ENCODE measurements at regions not wholly inside any gene's neighbourhood (a gene's known extent, or its start where the extent isn't known, plus 50 kb on each side); places are given as distances from the start of the nearest gene placed in this dataset.

DNA sequence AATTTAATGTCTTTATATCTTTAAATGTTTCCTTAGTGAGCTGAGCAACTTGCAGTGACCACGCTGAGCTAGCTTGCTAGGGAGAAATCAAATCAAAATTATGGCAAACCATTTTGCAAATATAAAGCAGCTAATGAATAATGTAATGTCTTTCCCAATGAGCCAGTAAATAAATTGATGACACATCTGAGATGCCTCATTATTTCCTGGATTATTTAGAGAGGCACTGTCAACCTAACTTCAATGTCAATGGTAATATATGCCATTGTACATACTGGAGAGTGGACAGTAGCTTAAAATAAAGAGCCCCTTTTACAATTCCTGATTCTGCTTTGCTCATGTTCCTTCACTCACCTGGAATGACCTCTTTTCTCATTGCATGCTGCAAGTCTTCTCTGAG lies 182.6 kb downstream of the PHLDA1 start:
- no peak for ATAC-seq
- TF ChIP-seq ARNTL (CRISPR knock-in tag; IDR thresholded peaks at IDR 0.05; ENCODE audit: borderline replicate concordance, low read depth) (no peak), TCF4 (CRISPR knock-in tag; IDR thresholded peaks at IDR 0.05; ENCODE audit: borderline replicate concordance) (no peak), ZFP3 (CRISPR knock-in tag; IDR thresholded peaks at IDR 0.05) (no peak), OSR1 (CRISPR knock-in tag; IDR thresholded peaks at IDR 0.05) (no peak)
- TF ChIP-seq, protein P1, sequence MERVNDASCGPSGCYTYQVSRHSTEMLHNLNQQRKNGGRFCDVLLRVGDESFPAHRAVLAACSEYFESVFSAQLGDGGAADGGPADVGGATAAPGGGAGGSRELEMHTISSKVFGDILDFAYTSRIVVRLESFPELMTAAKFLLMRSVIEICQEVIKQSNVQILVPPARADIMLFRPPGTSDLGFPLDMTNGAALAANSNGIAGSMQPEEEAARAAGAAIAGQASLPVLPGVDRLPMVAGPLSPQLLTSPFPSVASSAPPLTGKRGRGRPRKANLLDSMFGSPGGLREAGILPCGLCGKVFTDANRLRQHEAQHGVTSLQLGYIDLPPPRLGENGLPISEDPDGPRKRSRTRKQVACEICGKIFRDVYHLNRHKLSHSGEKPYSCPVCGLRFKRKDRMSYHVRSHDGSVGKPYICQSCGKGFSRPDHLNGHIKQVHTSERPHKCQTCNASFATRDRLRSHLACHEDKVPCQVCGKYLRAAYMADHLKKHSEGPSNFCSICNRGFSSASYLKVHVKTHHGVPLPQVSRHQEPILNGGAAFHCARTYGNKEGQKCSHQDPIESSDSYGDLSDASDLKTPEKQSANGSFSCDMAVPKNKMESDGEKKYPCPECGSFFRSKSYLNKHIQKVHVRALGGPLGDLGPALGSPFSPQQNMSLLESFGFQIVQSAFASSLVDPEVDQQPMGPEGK (CRISPR knock-in tag; IDR thresholded peaks at IDR 0.05; ENCODE audit: borderline replicate concordance) = no peak

GRCh38 chr12:75848431-75848925 lies 183.1 kb downstream of the PHLDA1 start:
- no peak for TF ChIP-seq GLIS3 (CRISPR knock-in tag; IDR thresholded peaks at IDR 0.05)
- TF ChIP-seq, protein P1 (CRISPR knock-in tag; IDR thresholded peaks at IDR 0.05; ENCODE audit: borderline replicate concordance) = no peak
- TF ChIP-seq TOX (CRISPR knock-in tag; IDR thresholded peaks at IDR 0.05; ENCODE audit: borderline replicate concordance) = no peak
- TF ChIP-seq, protein P2, sequence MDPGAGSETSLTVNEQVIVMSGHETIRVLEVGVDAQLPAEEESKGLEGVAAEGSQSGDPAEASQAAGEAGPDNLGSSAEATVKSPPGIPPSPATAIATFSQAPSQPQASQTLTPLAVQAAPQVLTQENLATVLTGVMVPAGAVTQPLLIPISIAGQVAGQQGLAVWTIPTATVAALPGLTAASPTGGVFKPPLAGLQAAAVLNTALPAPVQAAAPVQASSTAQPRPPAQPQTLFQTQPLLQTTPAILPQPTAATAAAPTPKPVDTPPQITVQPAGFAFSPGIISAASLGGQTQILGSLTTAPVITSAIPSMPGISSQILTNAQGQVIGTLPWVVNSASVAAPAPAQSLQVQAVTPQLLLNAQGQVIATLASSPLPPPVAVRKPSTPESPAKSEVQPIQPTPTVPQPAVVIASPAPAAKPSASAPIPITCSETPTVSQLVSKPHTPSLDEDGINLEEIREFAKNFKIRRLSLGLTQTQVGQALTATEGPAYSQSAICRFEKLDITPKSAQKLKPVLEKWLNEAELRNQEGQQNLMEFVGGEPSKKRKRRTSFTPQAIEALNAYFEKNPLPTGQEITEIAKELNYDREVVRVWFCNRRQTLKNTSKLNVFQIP (CRISPR knock-in tag; IDR thresholded peaks at IDR 0.05; ENCODE audit: borderline replicate concordance, low read depth) = no peak
- no peak for TF ChIP-seq ISL1 (CRISPR knock-in tag; IDR thresholded peaks at IDR 0.05)
- TF ChIP-seq ZNF565 (CRISPR knock-in tag; conservative IDR thresholded peaks at IDR 0.05; ENCODE audit: low read depth) = no peak
- ATAC-seq = no peak

- ATAC-seq = no peak
- TF ChIP-seq ZNF70 (CRISPR knock-in tag; IDR thresholded peaks at IDR 0.05) (no peak), BACH2 (CRISPR knock-in tag; IDR thresholded peaks at IDR 0.05; ENCODE audit: borderline replicate concordance) (no peak), ZC3H10 (CRISPR knock-in tag; IDR thresholded peaks at IDR 0.05) (no peak), GLIS3 (CRISPR knock-in tag; IDR thresholded peaks at IDR 0.05) (no peak)
These were observed 185.5 kb downstream of the PHLDA1 start for GRCh38 chr12:75846102-75846501.

DNA sequence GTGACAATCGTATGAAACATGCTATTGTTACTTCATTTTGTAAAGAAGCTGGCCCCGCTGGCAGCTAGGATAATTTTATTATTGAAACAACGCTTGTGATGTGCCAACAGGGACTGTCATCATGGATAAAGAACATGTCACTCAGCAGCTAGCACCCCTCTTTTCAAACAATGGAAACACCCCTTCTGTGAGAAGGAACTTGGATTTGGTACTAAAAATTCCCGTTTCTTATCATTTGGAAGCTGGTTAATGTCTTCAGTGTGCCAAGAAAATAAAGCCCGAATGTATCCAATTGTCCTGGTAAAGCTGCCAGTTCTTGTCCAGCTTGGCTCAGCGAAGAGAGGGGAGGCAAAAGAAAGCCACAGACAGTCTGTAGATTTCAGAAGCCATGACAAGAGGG lies 186.6 kb downstream of the PHLDA1 start:
- TF ChIP-seq TOX (CRISPR knock-in tag; IDR thresholded peaks at IDR 0.05; ENCODE audit: borderline replicate concordance) (no peak), RARB (CRISPR knock-in tag; IDR thresholded peaks at IDR 0.05) (no peak), CSDC2 (CRISPR knock-in tag; IDR thresholded peaks at IDR 0.05) (no peak), ZNF8 (CRISPR knock-in tag; IDR thresholded peaks at IDR 0.05) (no peak), PPARA (CRISPR knock-in tag; IDR thresholded peaks at IDR 0.05; ENCODE audit: borderline replicate concordance) (no peak), ZFP30 (CRISPR knock-in tag; IDR thresholded peaks at IDR 0.05) (no peak), ESRRG (CRISPR knock-in tag; IDR thresholded peaks at IDR 0.05) (no peak), ZNF565 (CRISPR knock-in tag; conservative IDR thresholded peaks at IDR 0.05; ENCODE audit: low read depth) (no peak), SNAI2 (CRISPR knock-in tag; IDR thresholded peaks at IDR 0.05) (no peak), CSRNP3 (CRISPR knock-in tag; IDR thresholded peaks at IDR 0.05) (no peak), BACH2 (CRISPR knock-in tag; IDR thresholded peaks at IDR 0.05; ENCODE audit: borderline replicate concordance) (no peak), GLIS3 (CRISPR knock-in tag; IDR thresholded peaks at IDR 0.05) (no peak), ZC3H10 (CRISPR knock-in tag; IDR thresholded peaks at IDR 0.05) (no peak), ARNTL (CRISPR knock-in tag; IDR thresholded peaks at IDR 0.05; ENCODE audit: borderline replicate concordance, low read depth) (no peak), ISL1 (CRISPR knock-in tag; IDR thresholded peaks at IDR 0.05) (no peak)
- TF ChIP-seq, protein P1 (CRISPR knock-in tag; IDR thresholded peaks at IDR 0.05; ENCODE audit: borderline replicate concordance) = no peak
- TF ChIP-seq, protein P2 (CRISPR knock-in tag; IDR thresholded peaks at IDR 0.05; ENCODE audit: borderline replicate concordance, low read depth) = no peak
- no peak for ATAC-seq

Measured in SK-N-SH treated with all-trans-retinoic acid at 6 μM for 48 hours (cell line).